OCI-LY7 (cell line): ENCODE measurements at regions not wholly inside any gene's neighbourhood (a gene's known extent, or its start where the extent isn't known, plus 50 kb on each side); places are given as distances from the start of the nearest gene placed in this dataset.

Experiments
- BruUV-seq: library from RNA; stranded (reverse); fragments of 400-500 nt; replicated peaks from 2 replicates; lab custom pipeline; 2021; lab: Mats Ljungman, UMichigan
- CTCF ChIA-PET: fragments of 300-600 bp; sonication (Branson Sonifier 250); formaldehyde crosslinking; loops from one replicate; lab custom pipeline; 2022; ENCODE audit warnings: antibody characterized with exemption; ENCODE audit not compliant: unreplicated experiment; lab: Charles Lee
- POLR2A ChIA-PET: fragments of 300-600 bp; sonication (Branson Sonifier 250); formaldehyde crosslinking; loops from one replicate; lab custom pipeline; 2022; ENCODE audit warnings: antibody characterized with exemption; lab: Charles Lee
- DNase-seq: peaks from one replicate; pipeline ENCODE4 v3.0.0-alpha.2; 2015; ENCODE audit warnings: low spot score
- H2AFZ ChIP-seq: fragments of 200-600 bp; sonication (generic), shearing (Covaris generic); 2 replicates; pipeline ENCODE4 v1.6.1; 2014; ENCODE audit warnings: mild to moderate bottlenecking, antibody characterized with exemption, low read length, moderate library complexity
- H3K27ac ChIP-seq: fragments of 200-600 bp; sonication (generic); 2 replicates; pipeline ENCODE4 v1.5.1; 2014; ENCODE audit warnings: mixed run types, low read depth, mild to moderate bottlenecking, moderate library complexity, low read length, inconsistent platforms; ENCODE audit not compliant: poor library complexity, severe bottlenecking
- H3K36me3 ChIP-seq: fragments of 200-600 bp; sonication (generic); 2 replicates; pipeline ENCODE4 v1.6.1; 2014; ENCODE audit warnings: mild to moderate bottlenecking, antibody characterized with exemption, low read length, moderate library complexity, mixed read lengths; ENCODE audit not compliant: insufficient read depth
- H3K4me1 ChIP-seq: fragments of 200-600 bp; sonication (generic); 2 replicates; pipeline ENCODE4 v1.5.1; 2014; ENCODE audit warnings: mild to moderate bottlenecking, low read length; ENCODE audit not compliant: insufficient read depth, poor library complexity, severe bottlenecking
- H3K4me2 ChIP-seq: fragments of 200-600 bp; sonication (generic); 2 replicates; pipeline ENCODE4 v1.6.1; 2014; ENCODE audit warnings: mild to moderate bottlenecking, low read length
- H3K4me3 ChIP-seq: fragments of 200-600 bp; sonication (generic); 2 replicates; pipeline ENCODE4 v1.5.1; 2014; ENCODE audit warnings: mild to moderate bottlenecking, low read depth, low read length; ENCODE audit not compliant: poor library complexity, severe bottlenecking
- H3K79me2 ChIP-seq: fragments of 200-600 bp; sonication (generic); 2 replicates; pipeline ENCODE4 v1.6.1; 2016; ENCODE audit warnings: low read depth, mild to moderate bottlenecking, low read length, moderate library complexity, mixed read lengths; ENCODE audit not compliant: insufficient read depth
- H3K9me2 ChIP-seq: fragments of 200-600 bp; sonication (generic); 2 replicates; pipeline ENCODE4 v1.6.1; 2016; ENCODE audit warnings: mild to moderate bottlenecking, low read length, mixed read lengths; ENCODE audit not compliant: insufficient read depth
- H3K9me3 ChIP-seq: fragments of 200-600 bp; sonication (generic); 2 replicates; pipeline ENCODE4 v1.6.1; 2014; ENCODE audit warnings: mild to moderate bottlenecking, mixed run types, low read length, mixed read lengths
- H4K20me1 ChIP-seq: fragments of 200-600 bp; sonication (generic); 2 replicates; pipeline ENCODE4 v1.6.1; 2014; ENCODE audit warnings: mild to moderate bottlenecking, antibody characterized with exemption, low read length, moderate library complexity, mixed read lengths; ENCODE audit not compliant: insufficient read depth
- CTCF ChIP-seq: fragments of 200-600 bp; sonication (generic); conservative IDR thresholded peaks from 2 replicates; pipeline ENCODE4 v1.5.1; 2014; ENCODE audit warnings: mild to moderate bottlenecking, antibody characterized with exemption, low read length, moderate library complexity, mixed read lengths
- EZH2phosphoT487 ChIP-seq: fragments of 200-600 bp; sonication (generic); IDR thresholded peaks from 2 replicates; pipeline ENCODE4 v1.6.1; 2018; ENCODE audit warnings: low read depth, borderline replicate concordance, mild to moderate bottlenecking, mixed run types, antibody characterized with exemption, low read length, moderate library complexity, mixed read lengths
- intact Hi-C: fragments of 100-400 bp; cut with micrococcal nuclease; formaldehyde crosslinking; loops from one replicate; pipeline ENCODE4 v1.10.0; 2022; ENCODE audit not compliant: unreplicated experiment

- no peaks in the 10 kb centered on the region for H3K79me2 ChIP-seq
- intact Hi-C loops = no loop called here
- no TSS peak for BruUV-seq
- H3K4me1 ChIP-seq = no peaks in the 10 kb centered on the region
- DNase-seq = no peak
- H3K4me3 ChIP-seq = no peak overlapping the region
- H3K9me2 ChIP-seq = no peaks in the 10 kb centered on the region
- no peaks in the 10 kb centered on the region for H3K36me3 ChIP-seq
- TF ChIP-seq EZH2phosphoT487 = no peak
- H2AFZ ChIP-seq = no peak overlapping the region
- ChIA-PET CTCF (no interaction called here), POLR2A (interaction anchor here (0.5 kb wide), 1 partner anchor 110 kb away, joined by 3 read pairs; no protein-coding TSS in a partner anchor)
- no peaks in the 10 kb centered on the region for H3K9me3 ChIP-seq
- H3K4me2 ChIP-seq = no peak overlapping the region
- no peaks in the 10 kb centered on the region for H4K20me1 ChIP-seq
- H3K27ac ChIP-seq = no peak overlapping the region
These were observed 63.0 kb downstream of the GLI2 start for GRCh38 chr2:120798567-120799247.

GRCh38 chr2:120802158-120802557, 66.5 kb downstream of the GLI2 start:
- H3K36me3 ChIP-seq = no peaks in the 10 kb centered on the region
- H3K9me3 ChIP-seq = no peaks in the 10 kb centered on the region
- no peak overlapping the region for H3K27ac ChIP-seq
- DNase-seq = no peak
- H3K4me3 ChIP-seq = no peak overlapping the region
- H2AFZ ChIP-seq = no peak overlapping the region
- no peaks in the 10 kb centered on the region for H3K79me2 ChIP-seq
- intact Hi-C loops = no loop called here
- ChIA-PET POLR2A (no interaction called here), CTCF (no interaction called here)
- no TSS peak for BruUV-seq
- TF ChIP-seq EZH2phosphoT487 = no peak
- TF ChIP-seq CTCF = no peak
- H4K20me1 ChIP-seq = no peaks in the 10 kb centered on the region
- H3K4me1 ChIP-seq = no peaks in the 10 kb centered on the region
- no peak overlapping the region for H3K4me2 ChIP-seq
- H3K9me2 ChIP-seq = no peaks in the 10 kb centered on the region

- Histone ChIP-seq H3K9me2 (no peaks in the 10 kb centered on the region), H3K9me3 (no peaks in the 10 kb centered on the region), H2AFZ (no peak overlapping the region), H3K4me2 (no peak overlapping the region), H3K79me2 (no peaks in the 10 kb centered on the region), H3K4me1 (no peaks in the 10 kb centered on the region), H3K4me3 (no peak overlapping the region), H3K27ac (no peak overlapping the region), H3K36me3 (no peaks in the 10 kb centered on the region), H4K20me1 (no peaks in the 10 kb centered on the region)
- BruUV-seq = no TSS peak
- CTCF ChIA-PET = no interaction called here
- TF ChIP-seq EZH2phosphoT487 (no peak), CTCF (no peak)
- POLR2A ChIA-PET = no interaction called here
- DNase-seq = no peak
- intact Hi-C loops = no loop called here
These were observed 67.3 kb downstream of the GLI2 start for GRCh38 chr2:120802867-120803484.
